Nephron (organoid): ENCODE measurements at regions not wholly inside any gene's neighbourhood (a gene's known extent, or its start where the extent isn't known, plus 50 kb on each side); places are given as distances from the start of the nearest gene placed in this dataset.

ENCODE experiments used
- H3K27ac Mint-ChIP-seq, 3 experiments: 2 replicates each; pipeline ENCODE4 v1.8.0; 2020; ENCODE audit warnings: mixed read lengths in 3 of 3, mild to moderate bottlenecking in 2 of 3, moderate library complexity in 1 of 3
- H3K27me3 Mint-ChIP-seq: 2 replicates; pipeline ENCODE4 v1.8.0; 2021; ENCODE audit warnings: low read depth, mild to moderate bottlenecking, moderate library complexity, mixed read lengths
- H3K36me3 Mint-ChIP-seq: 2 replicates; pipeline ENCODE4 v1.8.0; 2020; ENCODE audit warnings: low read depth, mixed read lengths
- H3K4me1 Mint-ChIP-seq: 2 replicates; pipeline ENCODE4 v1.8.0; 2020; ENCODE audit warnings: mixed read lengths
- H3K4me3 Mint-ChIP-seq, 3 experiments: 2 replicates each; pipeline ENCODE4 v1.8.0; 2020; ENCODE audit warnings: mild to moderate bottlenecking in 3 of 3, mixed read lengths in 3 of 3, moderate library complexity in 2 of 3
- H3K9me3 Mint-ChIP-seq: 2 replicates; pipeline ENCODE4 v1.8.0; 2020; ENCODE audit warnings: mixed read lengths
- CTCF ChIP-seq, 3 experiments: fragments of 200-600 bp; sonication (generic); IDR thresholded peaks; one replicate each; pipeline ENCODE4 v1.5.0; 2021; ENCODE audit warnings: antibody characterized with exemption in 3 of 3; ENCODE audit not compliant: unreplicated experiment in 3 of 3

DNA sequence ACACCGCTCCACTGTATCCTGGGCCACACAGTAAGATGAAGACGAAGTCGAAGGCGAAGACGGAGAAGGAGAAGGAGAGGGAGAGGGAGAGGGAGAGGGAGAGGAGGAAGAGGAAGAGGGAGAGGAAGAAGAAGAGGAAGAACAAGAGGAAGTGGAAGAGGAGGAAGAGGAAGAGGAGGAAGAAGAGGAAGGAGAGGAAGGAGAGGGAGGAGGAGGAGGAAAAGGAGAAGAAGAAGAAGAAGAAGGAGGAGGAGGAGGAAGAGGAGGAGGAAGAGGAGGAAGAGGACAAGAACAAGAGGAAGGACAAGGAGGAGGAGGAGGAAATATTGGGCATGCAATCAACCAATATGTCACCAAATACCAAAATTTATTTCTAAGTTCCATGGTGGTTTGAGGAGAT lies 149.5 kb upstream of the ERCC4 start:
- no peak for TF ChIP-seq CTCF (IDR thresholded peaks at IDR 0.05; ENCODE audit: unreplicated experiment in 3 of 3)
- H3K36me3 Mint-ChIP-seq: no peaks in the 10 kb centered on the region
- peaks cover 10% of the 10 kb centered on the region for H3K9me3 Mint-ChIP-seq
- H3K4me1 Mint-ChIP-seq: no peaks in the 10 kb centered on the region
- no peak overlapping the region for H3K4me3 Mint-ChIP-seq
- no peak overlapping the region for H3K27ac Mint-ChIP-seq
- peaks cover 18% of the 10 kb centered on the region for H3K27me3 Mint-ChIP-seq

- Mint-ChIP-seq H3K27ac (no peak overlapping the region), H3K9me3 (peaks cover 19% of the 10 kb centered on the region), H3K4me3 (no peak overlapping the region), H3K4me1 (no peaks in the 10 kb centered on the region), H3K36me3 (no peaks in the 10 kb centered on the region), H3K27me3 (peaks cover 12% of the 10 kb centered on the region)
- no peak for TF ChIP-seq CTCF (IDR thresholded peaks at IDR 0.05; ENCODE audit: unreplicated experiment in 3 of 3)
Observed at GRCh38 chr16:13772782-13773181, 147.2 kb upstream of the ERCC4 start.

DNA sequence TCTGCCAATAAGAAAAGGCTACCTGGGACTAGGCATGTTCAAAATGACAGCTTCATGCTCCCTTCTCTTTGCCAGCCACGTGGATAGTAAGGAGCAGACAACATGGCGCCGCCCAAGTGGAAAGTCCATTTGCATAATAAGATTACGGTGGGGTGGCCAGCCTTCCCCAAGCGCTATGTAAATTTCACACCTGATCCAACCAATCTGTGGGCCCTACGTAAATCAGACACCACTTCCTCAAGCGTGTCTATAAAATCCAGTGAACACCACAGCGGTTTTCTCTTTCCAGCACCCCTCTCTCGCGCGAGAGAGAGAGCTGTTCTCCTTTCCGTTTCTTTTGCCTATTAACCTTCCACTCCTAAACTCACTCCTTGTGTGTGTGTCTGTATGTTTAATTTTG lies 140.3 kb upstream of the ERCC4 start:
- peaks cover 16% of the 10 kb centered on the region for H3K9me3 Mint-ChIP-seq
- H3K27me3 Mint-ChIP-seq: no peaks in the 10 kb centered on the region
- H3K4me3 Mint-ChIP-seq: no peak overlapping the region
- H3K36me3 Mint-ChIP-seq: no peaks in the 10 kb centered on the region
- TF ChIP-seq CTCF (IDR thresholded peaks at IDR 0.05; ENCODE audit: unreplicated experiment in 3 of 3): no peak
- H3K4me1 Mint-ChIP-seq: peaks cover 22% of the 10 kb centered on the region
- peak overlapping the region in 2 of 3 experiments; percentile 43 to 78 for H3K27ac Mint-ChIP-seq

GRCh38 chr16:13780406-13781168 lies 139.4 kb upstream of the ERCC4 start:
- Mint-ChIP-seq H3K4me3 (peak overlapping the region; percentile 1 to 20 (median 3)), H3K36me3 (no peaks in the 10 kb centered on the region), H3K4me1 (peaks cover 22% of the 10 kb centered on the region), H3K27ac (peak overlapping the region; percentile 75 to 94 (median 78)), H3K9me3 (peaks cover 12% of the 10 kb centered on the region), H3K27me3 (peaks cover 2% of the 10 kb centered on the region)
- TF ChIP-seq CTCF (IDR thresholded peaks at IDR 0.05; ENCODE audit: unreplicated experiment in 3 of 3): no peak

DNA sequence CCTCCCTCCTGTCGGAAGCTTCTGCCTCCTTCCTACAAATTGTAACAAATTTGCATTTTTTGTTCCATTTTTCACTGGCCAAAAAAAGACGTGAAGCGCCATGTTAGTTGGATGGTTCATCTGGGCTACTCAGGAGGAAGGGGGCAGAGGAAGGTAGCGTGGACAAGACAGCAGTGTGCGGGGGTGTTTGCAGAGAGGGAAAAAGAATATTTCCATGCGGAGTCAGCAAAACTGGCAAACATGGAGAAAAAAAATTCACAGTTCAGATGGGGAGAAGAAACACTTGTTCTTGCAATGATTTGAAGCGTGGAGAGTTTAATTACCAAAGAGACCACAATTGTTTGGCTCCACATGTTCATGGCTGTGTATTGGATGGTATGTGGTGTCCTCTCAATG lies 138.8 kb upstream of the ERCC4 start:
- peaks cover 3% of the 10 kb centered on the region for H3K27me3 Mint-ChIP-seq
- peak overlapping the region; percentile 75 to 94 (median 78) for H3K27ac Mint-ChIP-seq
- H3K9me3 Mint-ChIP-seq: peaks cover 8% of the 10 kb centered on the region
- peak overlapping the region in 2 of 3 experiments; percentile 3 to 20 for H3K4me3 Mint-ChIP-seq
- H3K36me3 Mint-ChIP-seq: no peaks in the 10 kb centered on the region
- TF ChIP-seq CTCF (IDR thresholded peaks at IDR 0.05; ENCODE audit: unreplicated experiment in 3 of 3): no peak
- H3K4me1 Mint-ChIP-seq: peaks cover 22% of the 10 kb centered on the region
